K562 (cell line): ENCODE measurements at regions not wholly inside any gene's neighbourhood (a gene's known extent, or its start where the extent isn't known, plus 50 kb on each side); places are given as distances from the start of the nearest gene placed in this dataset.

Experiments used
- BRCA1 ChIP-seq, 2 experiments: fragments of 450-650 bp in 1 of 2; sonication (generic) in 1 of 2; formaldehyde crosslinking in 1 of 2; IDR thresholded peaks; 2 replicates each; pipeline versions ENCODE4 v1.5.0 to v1.6.1; 2017 to 2020; ENCODE audit warnings: mild to moderate bottlenecking in 1 of 2, missing genetic modification reagents in 1 of 2
- CTCF ChIP-seq, 3 experiments: IDR thresholded peaks in 2 of 3; conservative IDR thresholded peaks in 1 of 3; 2 replicates each; pipeline ENCODE4 v1.5.1; 2011 to 2012; ENCODE audit warnings: low read length in 3 of 3, mild to moderate bottlenecking in 3 of 3, control low read depth in 2 of 3, improper control_type of control experiment in 1 of 3, inconsistent platforms in 1 of 3, low read depth in 1 of 3, mixed read lengths in 1 of 3, moderate library complexity in 1 of 3; ENCODE audit not compliant: insufficient read depth in 2 of 3
- JUND ChIP-seq, 2 experiments: IDR thresholded peaks; 2 replicates in 1 of 2; 3 replicates in 1 of 2; pipeline ENCODE4 v1.6.1; 2011; ENCODE audit warnings: borderline replicate concordance in 2 of 2, low read depth in 2 of 2, low read length in 2 of 2, improper control_type of control experiment in 1 of 2, missing biosample characterization in 1 of 2, missing genetic modification characterization in 1 of 2, missing genetic modification reagents in 1 of 2
- YBX1 ChIP-seq: fragments of 450-650 bp; IDR thresholded peaks from 2 replicates; pipeline ENCODE4 v1.7.1; 2016; ENCODE audit warnings: mild to moderate bottlenecking
- ZNF324 ChIP-seq: fragments of 250-450 bp; sonication (Bioruptor Pico); IDR thresholded peaks from 2 replicates; pipeline ENCODE4 v1.4.0; 2020; ENCODE audit warnings: mild to moderate bottlenecking

- TF ChIP-seq YBX1 (no peak), ZNF324 (no peak), CTCF (IDR thresholded peaks at IDR 0.05 in 2 of 3, conservative IDR thresholded peaks at IDR 0.05 in 1 of 3; ENCODE audit: insufficient read depth in 2 of 3, low read depth in 1 of 3, low read length in 3 of 3) (no peak), BRCA1 (IDR thresholded peaks at IDR 0.05) (no peak), BRCA1 (CRISPR knock-in tag; IDR thresholded peaks at IDR 0.05) (no peak), JUND (IDR thresholded peaks at IDR 0.05; ENCODE audit: borderline replicate concordance, low read depth, low read length) (no peak), JUND (tag; IDR thresholded peaks at IDR 0.05; ENCODE audit: borderline replicate concordance, low read depth, low read length) (no peak)
These were observed 249.5 kb upstream of the TANK start for GRCh38 chr2:160910681-160911080.
